DOHH2 (cell line): ENCODE measurements at regions not wholly inside any gene's neighbourhood (a gene's known extent, or its start where the extent isn't known, plus 50 kb on each side); places are given as distances from the start of the nearest gene placed in this dataset.

Source experiments
- H3F3A ChIP-seq: fragments of 200-600 bp; sonication (generic), shearing (Covaris generic); 2 replicates; pipeline ENCODE4 v1.6.0; 2016; ENCODE audit warnings: antibody characterized with exemption, mild to moderate bottlenecking; ENCODE audit not compliant: control insufficient read depth, insufficient read depth
- H3K27ac ChIP-seq: fragments of 200-600 bp; sonication (generic); 2 replicates; pipeline ENCODE4 v1.5.1; 2014; ENCODE audit warnings: low read depth, mild to moderate bottlenecking, low read length, moderate library complexity
- H3K27me3 ChIP-seq: fragments of 200-600 bp; sonication (generic); 2 replicates; pipeline ENCODE4 v1.6.1; 2014; ENCODE audit warnings: mild to moderate bottlenecking, low read length, mixed read lengths; ENCODE audit not compliant: control insufficient read depth
- H3K36me3 ChIP-seq: fragments of 200-600 bp; sonication (generic); 2 replicates; pipeline ENCODE4 v1.6.1; 2014; ENCODE audit warnings: mild to moderate bottlenecking, low read length, moderate library complexity, mixed read lengths; ENCODE audit not compliant: control insufficient read depth
- H3K4me1 ChIP-seq: fragments of 200-600 bp; sonication (generic); 2 replicates; pipeline ENCODE4 v1.6.1; 2014; ENCODE audit warnings: mild to moderate bottlenecking, low read length, mixed read lengths; ENCODE audit not compliant: control insufficient read depth
- H3K4me2 ChIP-seq: fragments of 200-600 bp; sonication (generic); 2 replicates; pipeline ENCODE4 v1.6.0; 2014; ENCODE audit warnings: mild to moderate bottlenecking, low read length, moderate library complexity
- H3K4me3 ChIP-seq: fragments of 200-600 bp; sonication (generic); 2 replicates; pipeline ENCODE4 v1.5.1; 2014; ENCODE audit warnings: mild to moderate bottlenecking, low read length, mixed read lengths
- H3K79me2 ChIP-seq: fragments of 200-600 bp; sonication (generic); 2 replicates; pipeline ENCODE4 v1.6.1; 2014; ENCODE audit warnings: mild to moderate bottlenecking, low read length, mixed read lengths; ENCODE audit not compliant: control insufficient read depth
- H3K9me2 ChIP-seq: fragments of 200-600 bp; sonication (generic); replicated peaks from 2 replicates; pipeline ENCODE4 v1.6.1; 2014; ENCODE audit warnings: mild to moderate bottlenecking, low read length, mixed read lengths; ENCODE audit not compliant: control insufficient read depth
- H3K9me3 ChIP-seq: fragments of 200-600 bp; sonication (generic); 2 replicates; pipeline ENCODE4 v1.6.1; 2014; ENCODE audit warnings: antibody characterized with exemption, low read length, mixed read lengths; ENCODE audit not compliant: control insufficient read depth, insufficient read depth
- H4K20me1 ChIP-seq: fragments of 200-600 bp; sonication (generic); 2 replicates; pipeline ENCODE4 v1.6.0; 2014; ENCODE audit warnings: low read depth, mild to moderate bottlenecking, antibody characterized with exemption, low read length, moderate library complexity; ENCODE audit not compliant: control insufficient read depth, insufficient read depth
- EZH2phosphoT487 ChIP-seq: fragments of 200-600 bp; sonication (generic); IDR thresholded peaks from 2 replicates; pipeline ENCODE4 v1.6.1; 2017; ENCODE audit warnings: borderline replicate concordance, mild to moderate bottlenecking, antibody characterized with exemption, low read length, moderate library complexity, mixed read lengths
- TF ChIP-seq, protein P1 (sequence below): fragments of 200-600 bp; sonication (generic); IDR thresholded peaks from one replicate; pipeline ENCODE4 v1.5.1; 2014; ENCODE audit warnings: antibody characterized with exemption, mild to moderate bottlenecking, low read depth, low read length; ENCODE audit not compliant: poor library complexity, severe bottlenecking

DNA sequence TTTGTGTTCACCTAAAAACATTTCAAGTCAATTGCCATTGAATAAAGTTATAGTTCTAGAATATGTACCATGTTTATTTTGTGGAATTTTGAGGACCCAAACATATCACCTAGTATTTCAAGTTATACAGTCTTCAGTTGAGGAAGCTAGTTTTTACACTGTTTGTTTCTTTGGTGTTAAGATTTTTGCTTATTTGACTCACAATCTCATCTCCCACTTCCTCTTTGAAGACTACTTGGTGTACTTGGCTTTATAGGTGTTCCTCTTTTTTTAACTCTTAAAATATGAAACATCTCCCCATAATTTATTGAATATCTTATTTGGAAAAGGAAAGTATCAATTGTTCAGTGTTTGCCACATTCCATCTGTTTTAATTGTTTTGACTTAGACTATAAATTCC, 675.4 kb downstream of the RAPGEF2 start:
- no peaks in the 10 kb centered on the region for H3K9me3 ChIP-seq
- TF ChIP-seq, protein P1, sequence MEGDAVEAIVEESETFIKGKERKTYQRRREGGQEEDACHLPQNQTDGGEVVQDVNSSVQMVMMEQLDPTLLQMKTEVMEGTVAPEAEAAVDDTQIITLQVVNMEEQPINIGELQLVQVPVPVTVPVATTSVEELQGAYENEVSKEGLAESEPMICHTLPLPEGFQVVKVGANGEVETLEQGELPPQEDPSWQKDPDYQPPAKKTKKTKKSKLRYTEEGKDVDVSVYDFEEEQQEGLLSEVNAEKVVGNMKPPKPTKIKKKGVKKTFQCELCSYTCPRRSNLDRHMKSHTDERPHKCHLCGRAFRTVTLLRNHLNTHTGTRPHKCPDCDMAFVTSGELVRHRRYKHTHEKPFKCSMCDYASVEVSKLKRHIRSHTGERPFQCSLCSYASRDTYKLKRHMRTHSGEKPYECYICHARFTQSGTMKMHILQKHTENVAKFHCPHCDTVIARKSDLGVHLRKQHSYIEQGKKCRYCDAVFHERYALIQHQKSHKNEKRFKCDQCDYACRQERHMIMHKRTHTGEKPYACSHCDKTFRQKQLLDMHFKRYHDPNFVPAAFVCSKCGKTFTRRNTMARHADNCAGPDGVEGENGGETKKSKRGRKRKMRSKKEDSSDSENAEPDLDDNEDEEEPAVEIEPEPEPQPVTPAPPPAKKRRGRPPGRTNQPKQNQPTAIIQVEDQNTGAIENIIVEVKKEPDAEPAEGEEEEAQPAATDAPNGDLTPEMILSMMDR: no peak
- no peak for TF ChIP-seq EZH2phosphoT487
- no peak overlapping the region for H3K27ac ChIP-seq
- H3K36me3 ChIP-seq: no peaks in the 10 kb centered on the region
- H4K20me1 ChIP-seq: no peaks in the 10 kb centered on the region
- no peaks in the 10 kb centered on the region for H3K9me2 ChIP-seq
- no peak overlapping the region for H3K4me2 ChIP-seq
- no peaks in the 10 kb centered on the region for H3K27me3 ChIP-seq
- H3F3A ChIP-seq: no peaks in the 10 kb centered on the region
- H3K79me2 ChIP-seq: no peaks in the 10 kb centered on the region
- no peaks in the 10 kb centered on the region for H3K4me1 ChIP-seq
- H3K4me3 ChIP-seq: no peak overlapping the region

DNA sequence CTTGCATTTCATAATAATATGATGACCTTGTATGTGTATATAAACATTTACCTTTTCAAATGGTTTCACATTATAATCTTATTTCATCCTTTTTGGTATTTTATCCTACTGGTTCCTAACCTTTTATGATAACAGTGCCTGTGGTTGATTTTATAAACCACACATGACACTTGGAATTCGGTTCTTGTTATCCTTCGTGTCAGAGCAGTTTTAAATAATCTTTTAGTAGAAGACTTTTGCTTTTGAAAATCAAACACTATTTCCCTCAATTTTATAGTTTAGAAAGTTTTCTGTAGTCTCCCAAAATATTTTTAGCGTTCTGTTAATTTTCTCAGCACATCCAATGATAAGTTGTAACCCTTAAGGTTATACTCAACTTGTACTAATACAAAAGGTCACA, 676.8 kb downstream of the RAPGEF2 start:
- H3K4me3 ChIP-seq: no peak overlapping the region
- no peaks in the 10 kb centered on the region for H3K27me3 ChIP-seq
- H3K27ac ChIP-seq: no peak overlapping the region
- no peaks in the 10 kb centered on the region for H3K4me1 ChIP-seq
- H3K4me2 ChIP-seq: no peak overlapping the region
- no peaks in the 10 kb centered on the region for H3K9me3 ChIP-seq
- TF ChIP-seq, protein P1: no peak
- TF ChIP-seq EZH2phosphoT487: no peak
- no peaks in the 10 kb centered on the region for H3F3A ChIP-seq
- no peaks in the 10 kb centered on the region for H3K79me2 ChIP-seq
- H3K9me2 ChIP-seq: no peaks in the 10 kb centered on the region
- H4K20me1 ChIP-seq: no peaks in the 10 kb centered on the region
- no peaks in the 10 kb centered on the region for H3K36me3 ChIP-seq

DNA sequence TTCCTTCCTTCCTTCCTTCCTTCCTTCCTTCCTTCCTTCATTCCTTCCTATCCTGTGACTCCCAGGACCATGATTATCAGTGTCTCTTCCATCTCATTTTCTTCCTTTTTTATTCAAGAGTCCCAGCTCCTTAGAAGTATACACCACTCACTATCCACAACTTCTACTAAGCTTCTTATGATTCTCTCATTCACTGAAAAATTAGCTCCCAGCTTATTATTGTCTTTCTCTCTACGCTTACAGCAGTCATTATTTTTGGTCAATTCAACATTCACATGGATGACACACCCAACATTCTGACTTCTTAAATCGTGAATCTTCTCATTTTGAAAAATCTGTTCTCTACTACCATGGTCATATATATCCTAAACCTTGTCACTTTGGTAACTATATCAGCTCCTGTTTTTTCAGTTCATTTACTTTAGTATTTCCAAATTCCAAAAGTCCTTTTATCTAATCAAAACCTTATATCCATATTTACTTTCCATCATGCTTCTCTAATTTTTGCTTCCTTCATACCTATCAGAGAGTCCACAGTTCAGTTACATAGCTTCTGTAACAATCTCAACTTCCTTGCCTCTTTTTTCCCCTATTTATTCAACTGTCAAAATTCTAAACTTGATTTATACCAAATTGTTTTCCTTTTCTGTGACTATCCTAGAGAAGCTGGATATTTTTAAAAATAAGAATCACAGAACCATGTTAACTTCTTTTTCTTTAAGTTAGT, 677.5 kb downstream of the RAPGEF2 start:
- H3K9me3 ChIP-seq: no peaks in the 10 kb centered on the region
- H3K4me1 ChIP-seq: no peaks in the 10 kb centered on the region
- no peaks in the 10 kb centered on the region for H3K27me3 ChIP-seq
- H3F3A ChIP-seq: no peaks in the 10 kb centered on the region
- no peak overlapping the region for H3K4me3 ChIP-seq
- no peaks in the 10 kb centered on the region for H3K79me2 ChIP-seq
- TF ChIP-seq EZH2phosphoT487: no peak
- TF ChIP-seq, protein P1: no peak
- no peak overlapping the region for H3K4me2 ChIP-seq
- no peaks in the 10 kb centered on the region for H3K36me3 ChIP-seq
- no peaks in the 10 kb centered on the region for H3K9me2 ChIP-seq
- no peak overlapping the region for H3K27ac ChIP-seq
- no peaks in the 10 kb centered on the region for H4K20me1 ChIP-seq
